ENCODE measurements at regions not wholly inside any gene's neighbourhood (a gene's known extent, or its start where the extent isn't known, plus 50 kb on each side); places are given as distances from the start of the nearest gene placed in this dataset.

DNA sequence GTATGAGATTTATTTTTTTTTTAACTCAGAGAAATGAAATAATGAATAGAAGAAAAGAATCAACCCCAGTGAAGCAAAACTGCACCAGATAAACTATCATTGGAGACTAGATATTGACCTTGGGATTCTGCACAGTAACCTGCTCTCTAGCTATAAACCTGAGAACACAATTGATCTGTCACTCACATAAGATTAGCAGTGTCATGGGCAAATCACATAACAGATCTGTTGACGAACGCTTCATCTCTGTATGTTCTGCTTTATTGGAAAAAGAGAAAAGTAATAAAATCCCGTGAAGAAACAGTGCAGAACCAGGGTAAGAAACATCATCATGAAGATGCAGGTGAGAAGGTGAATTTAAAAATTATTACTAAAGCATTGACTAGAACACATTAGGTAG lies 52.8 kb upstream of the RGS17 start:
- no peaks in the 10 kb centered on the region for H3K4me1 ChIP-seq (ENCODE audit: insufficient read depth, low read length)
- H3K4me3 ChIP-seq (ENCODE audit: insufficient read depth, low read depth, low read length): no peak overlapping the region
- H3K9me3 ChIP-seq (ENCODE audit: insufficient read depth, low read depth, low read length): no peaks in the 10 kb centered on the region
- Mint-ChIP-seq H3K4me3 (ENCODE audit: unreplicated experiment) (no peak overlapping the region), H3K9me3 (ENCODE audit: unreplicated experiment) (no peaks in the 10 kb centered on the region), H3K27ac (ENCODE audit: unreplicated experiment) (no peak overlapping the region), H3K27me3 (ENCODE audit: low read depth, unreplicated experiment) (no peaks in the 10 kb centered on the region), H3K36me3 (ENCODE audit: low read depth, unreplicated experiment) (no peaks in the 10 kb centered on the region), H3K4me1 (ENCODE audit: low read depth, unreplicated experiment) (no peaks in the 10 kb centered on the region)
- no peaks in the 10 kb centered on the region for H3K27me3 ChIP-seq (ENCODE audit: insufficient read depth, low read length)
- FAIRE-seq: no peak
- TF ChIP-seq EZH2 (IDR thresholded peaks at IDR 0.05; ENCODE audit: insufficient read depth, low read length): no peak
- TF ChIP-seq, protein P1, sequence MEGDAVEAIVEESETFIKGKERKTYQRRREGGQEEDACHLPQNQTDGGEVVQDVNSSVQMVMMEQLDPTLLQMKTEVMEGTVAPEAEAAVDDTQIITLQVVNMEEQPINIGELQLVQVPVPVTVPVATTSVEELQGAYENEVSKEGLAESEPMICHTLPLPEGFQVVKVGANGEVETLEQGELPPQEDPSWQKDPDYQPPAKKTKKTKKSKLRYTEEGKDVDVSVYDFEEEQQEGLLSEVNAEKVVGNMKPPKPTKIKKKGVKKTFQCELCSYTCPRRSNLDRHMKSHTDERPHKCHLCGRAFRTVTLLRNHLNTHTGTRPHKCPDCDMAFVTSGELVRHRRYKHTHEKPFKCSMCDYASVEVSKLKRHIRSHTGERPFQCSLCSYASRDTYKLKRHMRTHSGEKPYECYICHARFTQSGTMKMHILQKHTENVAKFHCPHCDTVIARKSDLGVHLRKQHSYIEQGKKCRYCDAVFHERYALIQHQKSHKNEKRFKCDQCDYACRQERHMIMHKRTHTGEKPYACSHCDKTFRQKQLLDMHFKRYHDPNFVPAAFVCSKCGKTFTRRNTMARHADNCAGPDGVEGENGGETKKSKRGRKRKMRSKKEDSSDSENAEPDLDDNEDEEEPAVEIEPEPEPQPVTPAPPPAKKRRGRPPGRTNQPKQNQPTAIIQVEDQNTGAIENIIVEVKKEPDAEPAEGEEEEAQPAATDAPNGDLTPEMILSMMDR (IDR thresholded peaks at IDR 0.05; ENCODE audit: insufficient read depth, low read depth, low read length): no peak
- no peaks in the 10 kb centered on the region for H3K36me3 ChIP-seq (ENCODE audit: insufficient read depth, low read length)
- H3K9ac ChIP-seq (ENCODE audit: low read length): no peak overlapping the region
- no peaks in the 10 kb centered on the region for H3K79me2 ChIP-seq (ENCODE audit: insufficient read depth, low read length)
- no peaks in the 10 kb centered on the region for H4K20me1 ChIP-seq (ENCODE audit: insufficient read depth, low read length)
- no peak for DNase-seq (ENCODE audit: low read depth)
- no peak overlapping the region for H2AFZ ChIP-seq (ENCODE audit: low read depth, low read length)
- no peak overlapping the region for H3K27ac ChIP-seq (ENCODE audit: low read depth, low read length)
- no peak overlapping the region for H3K4me2 ChIP-seq (ENCODE audit: low read length)
